ENCODE measurements at regions not wholly inside any gene's neighbourhood (a gene's known extent, or its start where the extent isn't known, plus 50 kb on each side); places are given as distances from the start of the nearest gene placed in this dataset.

DNA sequence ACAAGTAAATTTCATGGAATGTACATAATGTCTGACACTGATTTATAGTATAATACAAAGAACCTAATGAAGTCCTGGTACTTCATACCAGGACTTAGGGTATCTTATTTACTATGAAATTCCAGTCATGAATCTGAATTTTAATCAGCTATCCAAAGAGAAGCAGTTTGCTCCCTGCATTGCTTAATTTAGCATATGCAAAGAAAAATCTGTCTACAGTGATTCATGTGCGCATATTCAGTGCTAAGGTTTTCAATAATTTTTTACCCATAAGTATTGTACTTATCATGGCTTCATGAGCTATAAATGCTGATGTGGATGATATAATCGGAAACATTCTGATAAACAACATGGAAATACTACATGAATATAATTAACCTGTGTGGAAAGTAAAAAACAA, 185.6 kb upstream of the ARHGAP42 start:
- Histone ChIP-seq H3K36me3 (ENCODE audit: control insufficient read depth, insufficient read depth, low read length) (no peaks in the 10 kb centered on the region), H3K9me3 (ENCODE audit: control insufficient read depth, low read length) (peaks cover 8% of the 10 kb centered on the region), H3K9ac (ENCODE audit: extremely low read depth, low read length, poor library complexity, severe bottlenecking) (no peak overlapping the region), H3K27me3 (ENCODE audit: control insufficient read depth, insufficient read depth, low read length, poor library complexity, severe bottlenecking) (no peaks in the 10 kb centered on the region), H3K27ac (ENCODE audit: low read depth, low read length) (no peak overlapping the region), H3K4me1 (ENCODE audit: control insufficient read depth, insufficient read depth, low read length) (no peaks in the 10 kb centered on the region), H3K4me3 (ENCODE audit: low read length) (no peak overlapping the region)
- peak overlapping the region; percentile 29 for H3K27ac Mint-ChIP-seq
- no peak overlapping the region for H3K4me3 Mint-ChIP-seq
- no peaks in the 10 kb centered on the region for H3K36me3 Mint-ChIP-seq (ENCODE audit: low read depth)
- peaks cover 15% of the 10 kb centered on the region for H3K9me3 Mint-ChIP-seq
- TF ChIP-seq, protein P1, sequence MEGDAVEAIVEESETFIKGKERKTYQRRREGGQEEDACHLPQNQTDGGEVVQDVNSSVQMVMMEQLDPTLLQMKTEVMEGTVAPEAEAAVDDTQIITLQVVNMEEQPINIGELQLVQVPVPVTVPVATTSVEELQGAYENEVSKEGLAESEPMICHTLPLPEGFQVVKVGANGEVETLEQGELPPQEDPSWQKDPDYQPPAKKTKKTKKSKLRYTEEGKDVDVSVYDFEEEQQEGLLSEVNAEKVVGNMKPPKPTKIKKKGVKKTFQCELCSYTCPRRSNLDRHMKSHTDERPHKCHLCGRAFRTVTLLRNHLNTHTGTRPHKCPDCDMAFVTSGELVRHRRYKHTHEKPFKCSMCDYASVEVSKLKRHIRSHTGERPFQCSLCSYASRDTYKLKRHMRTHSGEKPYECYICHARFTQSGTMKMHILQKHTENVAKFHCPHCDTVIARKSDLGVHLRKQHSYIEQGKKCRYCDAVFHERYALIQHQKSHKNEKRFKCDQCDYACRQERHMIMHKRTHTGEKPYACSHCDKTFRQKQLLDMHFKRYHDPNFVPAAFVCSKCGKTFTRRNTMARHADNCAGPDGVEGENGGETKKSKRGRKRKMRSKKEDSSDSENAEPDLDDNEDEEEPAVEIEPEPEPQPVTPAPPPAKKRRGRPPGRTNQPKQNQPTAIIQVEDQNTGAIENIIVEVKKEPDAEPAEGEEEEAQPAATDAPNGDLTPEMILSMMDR (conservative IDR thresholded peaks at IDR 0.05) = no peak
- WGBS, 2 experiments (ENCODE audit: insufficient coverage in 1 of 2, insufficient read length in 1 of 2) = 88% methylated on average over 1 of the region's 2 CpGs; no CpG with 5 or more reads in 1 of the 2 experiments
- DNase-seq = no peak
- H3K27me3 Mint-ChIP-seq (ENCODE audit: insufficient read depth) = no peaks in the 10 kb centered on the region
- H3K4me1 Mint-ChIP-seq = no peaks in the 10 kb centered on the region

DNA sequence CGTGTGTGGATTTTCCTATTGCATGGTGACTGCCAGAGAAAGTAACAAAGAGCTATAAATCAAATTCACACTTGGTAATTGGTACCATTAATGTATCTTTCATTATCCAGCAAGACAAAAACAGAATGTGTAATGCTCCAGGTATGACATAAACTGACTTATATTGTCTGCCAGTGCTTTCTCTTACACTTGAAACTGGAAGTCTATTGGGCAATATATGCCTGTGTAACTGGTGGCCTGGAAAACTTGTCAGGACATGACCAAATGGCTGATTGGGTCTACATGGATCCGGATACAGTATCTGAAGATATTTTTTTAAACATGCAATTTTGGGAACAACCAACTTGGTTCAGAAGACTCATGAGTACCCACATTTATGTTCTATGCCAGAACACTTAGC, 174.6 kb upstream of the ARHGAP42 start:
- Mint-ChIP-seq H3K4me3 (no peak overlapping the region), H3K36me3 (ENCODE audit: low read depth) (no peaks in the 10 kb centered on the region), H3K27me3 (ENCODE audit: insufficient read depth) (no peaks in the 10 kb centered on the region), H3K27ac (no peak overlapping the region), H3K9me3 (no peaks in the 10 kb centered on the region), H3K4me1 (no peaks in the 10 kb centered on the region)
- Histone ChIP-seq H3K27me3 (ENCODE audit: control insufficient read depth, insufficient read depth, low read length, poor library complexity, severe bottlenecking) (no peaks in the 10 kb centered on the region), H3K4me1 (ENCODE audit: control insufficient read depth, insufficient read depth, low read length) (no peaks in the 10 kb centered on the region), H3K9me3 (ENCODE audit: control insufficient read depth, low read length) (no peaks in the 10 kb centered on the region), H3K9ac (ENCODE audit: extremely low read depth, low read length, poor library complexity, severe bottlenecking) (no peak overlapping the region), H3K36me3 (ENCODE audit: control insufficient read depth, insufficient read depth, low read length) (no peaks in the 10 kb centered on the region), H3K4me3 (ENCODE audit: low read length) (no peak overlapping the region), H3K27ac (ENCODE audit: low read depth, low read length) (no peak overlapping the region)
- DNase-seq = no peak
- TF ChIP-seq, protein P1 (conservative IDR thresholded peaks at IDR 0.05) = no peak
- 91 to 100% methylated on average over 1 to 2 of the region's 2 CpGs for WGBS, 2 experiments (ENCODE audit: insufficient coverage in 1 of 2, insufficient read length in 1 of 2)

DNA sequence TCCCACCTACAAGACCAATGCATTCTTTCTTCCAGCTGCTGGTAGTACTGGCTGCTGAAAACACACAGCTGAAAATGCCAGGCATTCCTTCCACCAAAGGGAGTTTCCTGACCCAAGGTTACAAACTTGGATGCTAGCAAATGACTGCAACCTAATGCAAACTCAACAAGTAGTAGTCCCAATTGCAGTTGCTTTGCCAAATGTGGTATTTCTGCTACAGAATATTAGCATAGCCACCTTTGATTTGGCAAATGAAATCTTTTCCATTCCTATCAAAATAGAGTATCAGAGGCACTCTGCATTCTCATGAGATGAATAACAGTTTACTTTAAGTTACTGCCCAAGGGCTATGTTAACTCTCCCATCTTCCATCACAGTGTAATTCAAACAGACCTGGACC, 172.0 kb upstream of the ARHGAP42 start:
- Mint-ChIP-seq H3K27me3 (ENCODE audit: insufficient read depth) (no peaks in the 10 kb centered on the region), H3K4me1 (no peaks in the 10 kb centered on the region), H3K36me3 (ENCODE audit: low read depth) (no peaks in the 10 kb centered on the region), H3K4me3 (no peak overlapping the region), H3K9me3 (no peaks in the 10 kb centered on the region), H3K27ac (no peak overlapping the region)
- TF ChIP-seq, protein P1 (conservative IDR thresholded peaks at IDR 0.05) = no peak
- Histone ChIP-seq H3K27ac (ENCODE audit: low read depth, low read length) (no peak overlapping the region), H3K9ac (ENCODE audit: extremely low read depth, low read length, poor library complexity, severe bottlenecking) (no peak overlapping the region), H3K27me3 (ENCODE audit: control insufficient read depth, insufficient read depth, low read length, poor library complexity, severe bottlenecking) (no peaks in the 10 kb centered on the region), H3K4me3 (ENCODE audit: low read length) (no peak overlapping the region), H3K36me3 (ENCODE audit: control insufficient read depth, insufficient read depth, low read length) (no peaks in the 10 kb centered on the region), H3K4me1 (ENCODE audit: control insufficient read depth, insufficient read depth, low read length) (no peaks in the 10 kb centered on the region), H3K9me3 (ENCODE audit: control insufficient read depth, low read length) (no peaks in the 10 kb centered on the region)
- DNase-seq = peak; percentile 58
